PC-9 (cell line): ENCODE measurements at regions not wholly inside any gene's neighbourhood (a gene's known extent, or its start where the extent isn't known, plus 50 kb on each side); places are given as distances from the start of the nearest gene placed in this dataset.

Experiments used
- BruUV-seq: library from RNA; stranded (reverse); fragments of 400-500 nt; replicated peaks from 2 replicates; lab custom pipeline; 2021; lab: Mats Ljungman, UMichigan
- CTCF ChIA-PET: fragments of 300-600 bp; sonication (Branson Sonifier 250); formaldehyde crosslinking; loops from one replicate; lab custom pipeline; 2022; ENCODE audit warnings: antibody characterized with exemption; lab: Charles Lee
- POLR2A ChIA-PET: fragments of 300-600 bp; sonication (Branson Sonifier 250); formaldehyde crosslinking; loops from one replicate; lab custom pipeline; 2022; ENCODE audit warnings: antibody characterized with exemption; ENCODE audit not compliant: unreplicated experiment; lab: Charles Lee
- DNase-seq, 2 experiments: peaks; one replicate each; pipeline versions ENCODE4 v3.0.0 to v3.0.0-alpha.2; 2015 to 2022; ENCODE audit warnings: mixed read lengths in 1 of 2
- H2AFZ ChIP-seq: fragments of 200-600 bp; sonication (generic); 2 replicates; pipeline ENCODE4 v1.8.1; 2017; ENCODE audit warnings: antibody characterized with exemption
- H3F3A ChIP-seq: fragments of 200-600 bp; sonication (generic); 2 replicates; pipeline ENCODE4 v1.8.1; 2017; ENCODE audit warnings: antibody characterized with exemption, mild to moderate bottlenecking, low read depth; ENCODE audit not compliant: insufficient read depth
- H3K27ac ChIP-seq: fragments of 200-600 bp; sonication (generic); 2 replicates; pipeline ENCODE4 v1.6.1; 2016; ENCODE audit warnings: mixed run types
- H3K27me3 ChIP-seq: fragments of 200-600 bp; sonication (generic); 2 replicates; pipeline ENCODE4 v1.6.1; 2016; ENCODE audit warnings: low read depth, mixed run types; ENCODE audit not compliant: insufficient read depth
- H3K36me3 ChIP-seq: fragments of 200-600 bp; sonication (generic); 2 replicates; pipeline ENCODE4 v1.6.1; 2016; ENCODE audit warnings: low read depth, mixed run types
- H3K4me1 ChIP-seq: fragments of 200-600 bp; sonication (generic); replicated peaks from 2 replicates; pipeline ENCODE4 v1.6.1; 2016; ENCODE audit warnings: mixed run types; ENCODE audit not compliant: insufficient read depth
- H3K4me2 ChIP-seq: fragments of 200-600 bp; sonication (generic); 2 replicates; pipeline ENCODE4 v1.6.1; 2017; ENCODE audit warnings: mixed run types
- H3K4me3 ChIP-seq: fragments of 200-600 bp; sonication (generic); 2 replicates; pipeline ENCODE4 v1.6.1; 2016; ENCODE audit warnings: mixed run types
- H3K79me2 ChIP-seq: fragments of 200-600 bp; sonication (generic); 2 replicates; pipeline ENCODE4 v1.6.1; 2017; ENCODE audit warnings: low read depth, mixed run types
- H3K9me2 ChIP-seq: fragments of 200-600 bp; sonication (generic); 2 replicates; pipeline ENCODE4 v1.8.1; 2017; ENCODE audit warnings: mild to moderate bottlenecking; ENCODE audit not compliant: insufficient read depth
- H3K9me3 ChIP-seq: fragments of 200-600 bp; sonication (generic); 2 replicates; pipeline ENCODE4 v1.8.1; 2016; ENCODE audit warnings: low read depth; ENCODE audit not compliant: insufficient read depth
- H4K20me1 ChIP-seq: fragments of 200-600 bp; sonication (generic); 2 replicates; pipeline ENCODE4 v1.8.1; 2017; ENCODE audit not compliant: insufficient read depth
- CTCF ChIP-seq: fragments of 200-600 bp; sonication (generic); conservative IDR thresholded peaks from 2 replicates; pipeline ENCODE4 v1.6.1; 2017; ENCODE audit warnings: mixed run types, antibody characterized with exemption, mild to moderate bottlenecking, moderate library complexity
- EZH2 ChIP-seq: fragments of 200-600 bp; sonication (generic); IDR thresholded peaks from 2 replicates; pipeline ENCODE4 v1.8.0; 2017; ENCODE audit warnings: antibody characterized with exemption, low read depth
- intact Hi-C: fragments of 100-400 bp; cut with micrococcal nuclease; formaldehyde crosslinking; loops from one replicate; pipeline ENCODE4 v1.10.0; 2022; ENCODE audit not compliant: unreplicated experiment

GRCh38 chr7:145016068-145016467 lies 180.2 kb upstream of the TPK1 start:
- ChIA-PET POLR2A (no interaction called here), CTCF (no interaction called here)
- H2AFZ ChIP-seq: peak overlapping the region; percentile 67
- H3K9me2 ChIP-seq: no peaks in the 10 kb centered on the region
- intact Hi-C loops: no loop called here
- no peak overlapping the region for H3K27ac ChIP-seq
- H4K20me1 ChIP-seq: no peaks in the 10 kb centered on the region
- no peaks in the 10 kb centered on the region for H3K9me3 ChIP-seq
- H3K79me2 ChIP-seq: no peaks in the 10 kb centered on the region
- no peaks in the 10 kb centered on the region for H3K4me1 ChIP-seq
- TF ChIP-seq CTCF: no peak
- no peak for TF ChIP-seq EZH2
- H3K4me2 ChIP-seq: peak overlapping the region; percentile 42; the same call in 1 of the 2 replicates
- no peaks in the 10 kb centered on the region for H3K36me3 ChIP-seq
- no peaks in the 10 kb centered on the region for H3K27me3 ChIP-seq
- no peaks in the 10 kb centered on the region for H3F3A ChIP-seq
- peak overlapping the region; percentile 21; the same call in 1 of the 2 replicates for H3K4me3 ChIP-seq
- no TSS peak for BruUV-seq
- DNase-seq: no peak

DNA sequence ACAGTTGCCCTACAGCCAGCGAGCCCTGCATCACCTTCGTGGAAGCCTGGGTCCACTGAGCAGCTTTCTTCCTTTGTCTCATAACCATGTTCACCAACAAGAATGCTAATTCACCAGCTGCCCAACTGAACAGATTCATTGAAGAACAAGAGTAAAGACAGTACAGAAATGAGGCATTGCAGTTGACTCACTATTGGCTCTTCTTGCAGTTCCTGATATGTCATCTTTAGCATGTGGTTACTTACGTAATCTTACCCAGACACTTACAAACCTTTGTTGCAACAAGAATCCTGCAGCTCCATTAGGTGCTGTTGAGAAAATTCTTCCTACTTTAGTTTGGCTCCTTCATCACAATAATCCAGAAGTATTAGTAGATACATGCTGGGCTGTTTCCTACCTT lies 174.0 kb upstream of the TPK1 start:
- TF ChIP-seq CTCF: no peak
- TF ChIP-seq EZH2: no peak
- Histone ChIP-seq H3K27me3 (no peaks in the 10 kb centered on the region), H2AFZ (no peak overlapping the region), H3K36me3 (no peaks in the 10 kb centered on the region), H4K20me1 (no peaks in the 10 kb centered on the region), H3K79me2 (no peaks in the 10 kb centered on the region), H3K9me2 (no peaks in the 10 kb centered on the region), H3F3A (no peaks in the 10 kb centered on the region), H3K27ac (no peak overlapping the region), H3K4me1 (no peaks in the 10 kb centered on the region), H3K4me2 (no peak overlapping the region), H3K9me3 (no peaks in the 10 kb centered on the region), H3K4me3 (no peak overlapping the region)
- POLR2A ChIA-PET: no interaction called here
- intact Hi-C loops: no loop called here
- no peak for DNase-seq
- BruUV-seq: no TSS peak
- CTCF ChIA-PET: no interaction called here

DNA sequence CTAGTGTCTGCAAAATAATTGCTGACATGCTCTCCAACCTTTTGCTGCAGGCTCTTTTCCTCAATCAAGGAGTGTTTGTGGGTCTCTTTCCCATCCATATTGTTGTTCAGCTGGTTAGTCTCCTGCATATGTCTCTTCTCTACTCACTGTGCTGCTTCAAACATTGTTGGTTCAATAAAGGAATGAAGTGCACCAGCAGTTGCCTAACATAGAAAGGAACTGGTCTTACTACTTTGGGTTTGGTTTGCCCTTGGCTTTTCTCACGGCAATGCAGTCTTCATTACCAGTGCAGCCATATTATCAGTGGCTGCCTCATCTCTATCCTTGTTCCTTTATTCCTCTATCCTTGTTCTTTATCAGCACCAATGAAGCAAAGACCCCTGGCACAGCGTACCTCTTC lies 169.7 kb upstream of the TPK1 start:
- Histone ChIP-seq H3K9me2 (no peaks in the 10 kb centered on the region), H3K9me3 (no peaks in the 10 kb centered on the region), H3K79me2 (no peaks in the 10 kb centered on the region), H4K20me1 (no peaks in the 10 kb centered on the region), H3K4me1 (no peaks in the 10 kb centered on the region), H3K36me3 (no peaks in the 10 kb centered on the region), H3K27ac (no peak overlapping the region), H3K4me2 (no peak overlapping the region), H2AFZ (no peak overlapping the region), H3K4me3 (no peak overlapping the region), H3K27me3 (no peaks in the 10 kb centered on the region), H3F3A (no peaks in the 10 kb centered on the region)
- no peak for DNase-seq
- intact Hi-C loops: no loop called here
- TF ChIP-seq EZH2 (no peak), CTCF (no peak)
- no TSS peak for BruUV-seq
- CTCF ChIA-PET: no interaction called here
- POLR2A ChIA-PET: no interaction called here
